WTC11 (cell line): ENCODE measurements at regions not wholly inside any gene's neighbourhood (a gene's known extent, or its start where the extent isn't known, plus 50 kb on each side); places are given as distances from the start of the nearest gene placed in this dataset.

Source experiments
- ATAC-seq: fragments of 200-7000 bp; cut with Tn5 transposase; 2 replicates; pipeline ENCODE4 v1.10.0; 2021; ENCODE audit warnings: mild to moderate bottlenecking, moderate library complexity
- CTCF ChIA-PET: fragments of 300-600 bp; sonication (Branson Sonifier 250); formaldehyde crosslinking; loops from one replicate; lab custom pipeline; 2021; ENCODE audit warnings: antibody characterized with exemption; lab: Charles Lee
- POLR2A ChIA-PET: fragments of 350-600 bp; sonication (Branson Sonifier 250); formaldehyde crosslinking; loops from one replicate; lab custom pipeline; 2021; ENCODE audit warnings: antibody characterized with exemption; lab: Charles Lee
- DNase-seq: peaks from one replicate; pipeline ENCODE4 v3.0.0; 2021; ENCODE audit warnings: low spot score
- H3K27ac Mint-ChIP-seq: 2 replicates; pipeline ENCODE4 v1.8.0; 2021; ENCODE audit warnings: mixed read lengths
- H3K27me3 Mint-ChIP-seq: 2 replicates; pipeline ENCODE4 v1.8.0; 2021; ENCODE audit warnings: low read depth, mild to moderate bottlenecking, moderate library complexity, mixed read lengths
- H3K36me3 Mint-ChIP-seq: 2 replicates; pipeline ENCODE4 v1.8.0; 2021; ENCODE audit warnings: mixed read lengths
- H3K4me1 Mint-ChIP-seq: 2 replicates; pipeline ENCODE4 v1.8.0; 2022; ENCODE audit warnings: mixed read lengths
- H3K4me3 Mint-ChIP-seq: 2 replicates; pipeline ENCODE4 v1.8.0; 2021; ENCODE audit warnings: mild to moderate bottlenecking, moderate library complexity, mixed read lengths
- H3K9me3 Mint-ChIP-seq: 2 replicates; pipeline ENCODE4 v1.8.0; 2021; ENCODE audit warnings: mixed read lengths
- CDX4 ChIP-seq: fragments of 250-450 bp; sonication (Bioruptor Pico); IDR thresholded peaks from 2 replicates; pipeline ENCODE4 v1.9.0; 2021; ENCODE audit warnings: moderate library complexity, mild to moderate bottlenecking, inconsistent platforms, borderline replicate concordance
- ERG ChIP-seq: fragments of 250-450 bp; sonication (Bioruptor Pico); IDR thresholded peaks from 2 replicates; pipeline ENCODE4 v1.8.0; 2021; ENCODE audit warnings: mild to moderate bottlenecking
- FOXK1 ChIP-seq: sonication (generic); formaldehyde crosslinking; IDR thresholded peaks from 2 replicates; pipeline ENCODE4 v1.8.0; 2022; ENCODE audit warnings: mild to moderate bottlenecking, moderate library complexity, missing genetic modification reagents
- FOXP1 ChIP-seq: sonication (generic); formaldehyde crosslinking; IDR thresholded peaks from 2 replicates; pipeline ENCODE4 v1.8.0; 2022; ENCODE audit warnings: missing genetic modification reagents, mild to moderate bottlenecking, moderate library complexity, borderline replicate concordance
- HMGXB4 ChIP-seq: sonication (generic); formaldehyde crosslinking; IDR thresholded peaks from 2 replicates; pipeline ENCODE4 v1.8.1; 2023; ENCODE audit warnings: mild to moderate bottlenecking, moderate library complexity, missing genetic modification reagents
- OVOL2 ChIP-seq: fragments of 250-450 bp; sonication (Bioruptor Pico); IDR thresholded peaks from 2 replicates; pipeline ENCODE4 v1.9.0; 2021; ENCODE audit warnings: mild to moderate bottlenecking, borderline replicate concordance
- RELA ChIP-seq: sonication (generic); formaldehyde crosslinking; IDR thresholded peaks from 2 replicates; pipeline ENCODE4 v1.8.1; 2022; ENCODE audit warnings: missing genetic modification reagents, mild to moderate bottlenecking, borderline replicate concordance
- RORB ChIP-seq: fragments of 250-450 bp; sonication (Bioruptor Pico); IDR thresholded peaks from 2 replicates; pipeline ENCODE4 v1.9.0; 2021; ENCODE audit warnings: mild to moderate bottlenecking
- SP1 ChIP-seq: sonication (generic); formaldehyde crosslinking; conservative IDR thresholded peaks from 2 replicates; pipeline ENCODE4 v1.8.1; 2022; ENCODE audit warnings: missing genetic modification reagents
- TCF7 ChIP-seq: sonication (generic); formaldehyde crosslinking; IDR thresholded peaks from 2 replicates; pipeline ENCODE4 v1.8.0; 2022; ENCODE audit warnings: mild to moderate bottlenecking, low read depth, missing genetic modification reagents, moderate library complexity
- ZBTB21 ChIP-seq: sonication (generic); formaldehyde crosslinking; IDR thresholded peaks from 2 replicates; pipeline ENCODE4 v1.8.1; 2023; ENCODE audit warnings: mild to moderate bottlenecking, missing genetic modification reagents, borderline replicate concordance
- ZNF138 ChIP-seq: sonication (generic); formaldehyde crosslinking; conservative IDR thresholded peaks from 2 replicates; pipeline ENCODE4 v1.8.1; 2022; ENCODE audit warnings: mild to moderate bottlenecking, moderate library complexity, missing genetic modification reagents
- TF ChIP-seq, protein P1 (sequence below): sonication (generic); formaldehyde crosslinking; IDR thresholded peaks from 2 replicates; pipeline ENCODE4 v1.8.1; 2023; ENCODE audit warnings: mild to moderate bottlenecking, missing genetic modification reagents, moderate library complexity
- TF ChIP-seq, protein P2 (sequence below): sonication (generic); formaldehyde crosslinking; IDR thresholded peaks from 2 replicates; pipeline ENCODE4 v1.8.1; 2022; ENCODE audit warnings: mild to moderate bottlenecking, missing genetic modification reagents, moderate library complexity, borderline replicate concordance
- TF ChIP-seq, protein P3 (sequence below): sonication (generic); formaldehyde crosslinking; IDR thresholded peaks from 2 replicates; pipeline ENCODE4 v1.8.0; 2023; ENCODE audit warnings: missing genetic modification reagents
- TF ChIP-seq, protein P4 (sequence below): sonication (generic); formaldehyde crosslinking; IDR thresholded peaks from 2 replicates; pipeline ENCODE4 v1.8.1; 2023; ENCODE audit warnings: mild to moderate bottlenecking, missing genetic modification reagents
- TF ChIP-seq, protein P5 (sequence below): sonication (generic); formaldehyde crosslinking; IDR thresholded peaks from 2 replicates; pipeline ENCODE4 v1.8.0; 2022; ENCODE audit warnings: missing genetic modification reagents

- no peak for TF ChIP-seq OVOL2
- TF ChIP-seq FOXK1 (CRISPR knock-in tag), result no peak
- TF ChIP-seq RELA (CRISPR knock-in tag), result no peak
- TF ChIP-seq FOXP1, result no peak
- no peak for TF ChIP-seq ZNF138
- no peak for TF ChIP-seq TCF7 (CRISPR knock-in tag)
- no peak for TF ChIP-seq CDX4
- TF ChIP-seq ZBTB21, result no peak
- H3K4me3 Mint-ChIP-seq, result no peak overlapping the region
- H3K27me3 Mint-ChIP-seq, result peaks cover 23% of the 10 kb centered on the region
- H3K36me3 Mint-ChIP-seq, result peaks cover 10% of the 10 kb centered on the region
- DNase-seq (no peak), ATAC-seq (peak; percentile 20)
- no peak overlapping the region for H3K27ac Mint-ChIP-seq
- H3K4me1 Mint-ChIP-seq, result peaks cover 34% of the 10 kb centered on the region
- POLR2A ChIA-PET, result no interaction called here
- CTCF ChIA-PET, result interaction anchor here (1.1 to 1.3 kb wide), 2 partner anchors 17 to 98 kb away, joined by 3 read pairs; no protein-coding TSS in a partner anchor
- H3K9me3 Mint-ChIP-seq, result peaks cover 24% of the 10 kb centered on the region
Measured at GRCh38 chr2:166614029-166614428, 120.0 kb upstream of the SCN7A start.

- ChIA-PET POLR2A (no interaction called here), CTCF (no interaction called here)
- Mint-ChIP-seq H3K36me3 (peaks cover 7% of the 10 kb centered on the region), H3K27me3 (peaks cover 24% of the 10 kb centered on the region), H3K9me3 (peaks cover 21% of the 10 kb centered on the region), H3K4me3 (no peak overlapping the region), H3K27ac (no peak overlapping the region), H3K4me1 (peaks cover 42% of the 10 kb centered on the region)
- TF ChIP-seq, protein P1, sequence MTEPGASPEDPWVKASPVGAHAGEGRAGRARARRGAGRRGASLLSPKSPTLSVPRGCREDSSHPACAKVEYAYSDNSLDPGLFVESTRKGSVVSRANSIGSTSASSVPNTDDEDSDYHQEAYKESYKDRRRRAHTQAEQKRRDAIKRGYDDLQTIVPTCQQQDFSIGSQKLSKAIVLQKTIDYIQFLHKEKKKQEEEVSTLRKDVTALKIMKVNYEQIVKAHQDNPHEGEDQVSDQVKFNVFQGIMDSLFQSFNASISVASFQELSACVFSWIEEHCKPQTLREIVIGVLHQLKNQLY, result no peak
- no peak for TF ChIP-seq RORB (CRISPR knock-in tag)
- no peak for TF ChIP-seq HMGXB4
- no peak for TF ChIP-seq OVOL2
- no peak for TF ChIP-seq SP1 (CRISPR knock-in tag)
- TF ChIP-seq, protein P2, sequence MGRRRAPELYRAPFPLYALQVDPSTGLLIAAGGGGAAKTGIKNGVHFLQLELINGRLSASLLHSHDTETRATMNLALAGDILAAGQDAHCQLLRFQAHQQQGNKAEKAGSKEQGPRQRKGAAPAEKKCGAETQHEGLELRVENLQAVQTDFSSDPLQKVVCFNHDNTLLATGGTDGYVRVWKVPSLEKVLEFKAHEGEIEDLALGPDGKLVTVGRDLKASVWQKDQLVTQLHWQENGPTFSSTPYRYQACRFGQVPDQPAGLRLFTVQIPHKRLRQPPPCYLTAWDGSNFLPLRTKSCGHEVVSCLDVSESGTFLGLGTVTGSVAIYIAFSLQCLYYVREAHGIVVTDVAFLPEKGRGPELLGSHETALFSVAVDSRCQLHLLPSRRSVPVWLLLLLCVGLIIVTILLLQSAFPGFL (CRISPR knock-in tag), result no peak
- TF ChIP-seq, protein P3, sequence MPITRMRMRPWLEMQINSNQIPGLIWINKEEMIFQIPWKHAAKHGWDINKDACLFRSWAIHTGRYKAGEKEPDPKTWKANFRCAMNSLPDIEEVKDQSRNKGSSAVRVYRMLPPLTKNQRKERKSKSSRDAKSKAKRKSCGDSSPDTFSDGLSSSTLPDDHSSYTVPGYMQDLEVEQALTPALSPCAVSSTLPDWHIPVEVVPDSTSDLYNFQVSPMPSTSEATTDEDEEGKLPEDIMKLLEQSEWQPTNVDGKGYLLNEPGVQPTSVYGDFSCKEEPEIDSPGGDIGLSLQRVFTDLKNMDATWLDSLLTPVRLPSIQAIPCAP, result no peak
- TF ChIP-seq, protein P4, sequence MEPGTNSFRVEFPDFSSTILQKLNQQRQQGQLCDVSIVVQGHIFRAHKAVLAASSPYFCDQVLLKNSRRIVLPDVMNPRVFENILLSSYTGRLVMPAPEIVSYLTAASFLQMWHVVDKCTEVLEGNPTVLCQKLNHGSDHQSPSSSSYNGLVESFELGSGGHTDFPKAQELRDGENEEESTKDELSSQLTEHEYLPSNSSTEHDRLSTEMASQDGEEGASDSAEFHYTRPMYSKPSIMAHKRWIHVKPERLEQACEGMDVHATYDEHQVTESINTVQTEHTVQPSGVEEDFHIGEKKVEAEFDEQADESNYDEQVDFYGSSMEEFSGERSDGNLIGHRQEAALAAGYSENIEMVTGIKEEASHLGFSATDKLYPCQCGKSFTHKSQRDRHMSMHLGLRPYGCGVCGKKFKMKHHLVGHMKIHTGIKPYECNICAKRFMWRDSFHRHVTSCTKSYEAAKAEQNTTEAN, result no peak
- no peak for TF ChIP-seq FOXK1 (CRISPR knock-in tag)
- TF ChIP-seq ERG (CRISPR knock-in tag), result no peak
- TF ChIP-seq, protein P5, sequence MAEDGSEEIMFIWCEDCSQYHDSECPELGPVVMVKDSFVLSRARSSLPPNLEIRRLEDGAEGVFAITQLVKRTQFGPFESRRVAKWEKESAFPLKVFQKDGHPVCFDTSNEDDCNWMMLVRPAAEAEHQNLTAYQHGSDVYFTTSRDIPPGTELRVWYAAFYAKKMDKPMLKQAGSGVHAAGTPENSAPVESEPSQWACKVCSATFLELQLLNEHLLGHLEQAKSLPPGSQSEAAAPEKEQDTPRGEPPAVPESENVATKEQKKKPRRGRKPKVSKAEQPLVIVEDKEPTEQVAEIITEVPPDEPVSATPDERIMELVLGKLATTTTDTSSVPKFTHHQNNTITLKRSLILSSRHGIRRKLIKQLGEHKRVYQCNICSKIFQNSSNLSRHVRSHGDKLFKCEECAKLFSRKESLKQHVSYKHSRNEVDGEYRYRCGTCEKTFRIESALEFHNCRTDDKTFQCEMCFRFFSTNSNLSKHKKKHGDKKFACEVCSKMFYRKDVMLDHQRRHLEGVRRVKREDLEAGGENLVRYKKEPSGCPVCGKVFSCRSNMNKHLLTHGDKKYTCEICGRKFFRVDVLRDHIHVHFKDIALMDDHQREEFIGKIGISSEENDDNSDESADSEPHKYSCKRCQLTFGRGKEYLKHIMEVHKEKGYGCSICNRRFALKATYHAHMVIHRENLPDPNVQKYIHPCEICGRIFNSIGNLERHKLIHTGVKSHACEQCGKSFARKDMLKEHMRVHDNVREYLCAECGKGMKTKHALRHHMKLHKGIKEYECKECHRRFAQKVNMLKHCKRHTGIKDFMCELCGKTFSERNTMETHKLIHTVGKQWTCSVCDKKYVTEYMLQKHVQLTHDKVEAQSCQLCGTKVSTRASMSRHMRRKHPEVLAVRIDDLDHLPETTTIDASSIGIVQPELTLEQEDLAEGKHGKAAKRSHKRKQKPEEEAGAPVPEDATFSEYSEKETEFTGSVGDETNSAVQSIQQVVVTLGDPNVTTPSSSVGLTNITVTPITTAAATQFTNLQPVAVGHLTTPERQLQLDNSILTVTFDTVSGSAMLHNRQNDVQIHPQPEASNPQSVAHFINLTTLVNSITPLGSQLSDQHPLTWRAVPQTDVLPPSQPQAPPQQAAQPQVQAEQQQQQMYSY (CRISPR knock-in tag), result no peak
- ATAC-seq (no peak), DNase-seq (no peak)
Measured at GRCh38 chr2:166613226-166613625, 119.2 kb upstream of the SCN7A start.
